Activated gamma-delta T cell treated with anti-CD3 and anti-CD28 coated beads, Interleukin-2, amount 50 U/mL, for 16 hours (primary cell): ENCODE measurements at regions not wholly inside any gene's neighbourhood (a gene's known extent, or its start where the extent isn't known, plus 50 kb on each side); places are given as distances from the start of the nearest gene placed in this dataset.

Source experiments
- DNase-seq: peaks from one replicate; pipeline ENCODE4 v3.0.0-alpha.2; 2020; ENCODE audit warnings: low read depth

DNA sequence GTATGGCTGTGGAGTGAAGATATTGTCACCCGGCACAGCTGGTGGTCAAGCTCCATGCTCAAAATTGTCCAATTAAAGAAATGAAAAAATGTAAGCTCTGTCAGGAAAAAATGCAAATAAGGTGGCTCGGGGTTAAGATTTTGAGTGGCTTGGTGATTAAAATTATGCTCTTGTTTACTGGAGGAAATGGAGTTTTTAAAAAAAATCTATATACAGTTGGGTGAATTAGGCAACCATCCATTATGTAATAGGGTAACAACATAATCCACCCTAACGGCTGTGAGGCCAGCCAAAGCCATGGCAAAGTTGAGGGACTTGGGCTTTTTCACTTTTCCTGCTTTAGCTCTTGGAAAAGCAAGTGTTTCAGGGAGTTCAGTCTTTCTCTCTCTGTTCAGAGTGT is 260.8 kb upstream of the HABP2 start:
- no peak for DNase-seq

DNA sequence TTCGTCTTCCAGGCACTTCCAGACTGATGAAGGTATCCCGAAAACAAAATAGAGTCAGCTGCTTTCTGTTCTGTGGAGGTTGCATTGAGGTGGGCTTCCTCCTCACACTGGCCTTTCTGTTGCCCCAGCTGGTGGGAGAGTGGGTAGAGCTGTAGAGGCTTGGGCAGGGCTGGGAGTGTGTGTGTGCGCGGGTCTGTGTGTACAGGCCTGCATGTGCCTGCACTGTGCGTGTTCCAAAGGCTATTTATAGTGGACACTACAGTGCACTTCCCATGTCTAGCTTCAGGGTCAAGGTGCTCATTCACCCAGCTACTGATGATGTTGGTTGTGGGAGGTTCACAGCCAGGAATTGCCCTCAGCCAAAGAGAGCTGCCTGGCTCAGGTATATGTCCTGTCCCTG is 260.1 kb upstream of the HABP2 start:
- DNase-seq, result no peak

DNA sequence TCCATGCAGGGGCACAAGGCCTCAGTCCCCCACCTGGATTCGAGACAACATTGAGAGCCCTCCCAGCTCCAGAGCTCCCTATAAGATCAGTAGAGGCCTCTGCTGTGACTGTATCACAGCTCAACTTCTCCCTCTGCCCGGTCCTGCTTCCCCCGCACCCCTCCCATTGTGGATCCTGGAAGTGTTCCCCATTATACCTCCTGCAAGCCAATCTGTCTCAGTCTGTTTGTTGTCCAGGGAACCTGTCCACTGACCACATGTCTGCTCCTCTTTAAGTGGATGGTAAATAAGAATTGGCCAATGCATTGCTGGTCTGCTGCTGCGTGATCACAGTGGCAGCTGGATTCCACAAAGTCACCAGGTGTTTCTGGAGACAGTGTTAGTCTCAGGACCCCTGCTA is 259.7 kb upstream of the HABP2 start:
- no peak for DNase-seq

DNA sequence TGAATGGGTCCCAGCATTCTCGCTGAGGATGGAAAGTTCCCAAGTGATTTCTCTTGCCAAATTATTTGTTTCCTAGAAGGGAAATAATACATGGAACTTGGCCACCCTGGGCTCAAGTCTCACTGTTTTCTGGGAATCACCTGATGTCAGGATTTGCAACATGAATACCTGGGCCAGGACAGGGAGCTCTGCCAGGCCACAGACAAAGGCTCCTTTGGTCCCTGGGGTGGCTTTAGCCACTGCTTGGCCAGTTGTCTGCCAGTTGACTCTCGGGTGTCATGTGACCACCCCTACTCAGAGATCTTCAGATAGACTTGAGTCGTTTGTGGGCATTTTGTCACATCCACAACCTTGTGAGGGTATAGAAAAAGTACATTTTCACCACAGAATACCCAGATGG is 258.0 kb upstream of the HABP2 start:
- no peak for DNase-seq

DNA sequence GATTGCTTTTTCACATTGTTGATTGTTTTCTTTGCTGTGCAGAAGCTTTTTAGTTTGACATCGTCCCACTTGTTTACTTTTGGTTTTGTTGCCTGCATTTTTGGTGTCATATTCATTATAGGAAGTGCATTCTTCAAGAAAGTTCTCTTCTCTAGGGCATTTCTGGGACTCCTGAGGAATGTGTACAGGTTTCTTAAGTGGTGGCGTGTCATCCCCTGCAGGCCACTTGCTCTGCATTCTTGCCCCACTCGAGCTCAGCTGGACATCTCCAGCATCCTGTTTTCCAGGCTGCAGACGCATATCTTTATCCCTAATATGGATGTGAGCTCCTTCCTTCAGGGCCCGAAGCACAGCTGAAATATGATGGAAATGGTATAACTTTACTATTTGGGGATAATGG is 255.6 kb upstream of the HABP2 start:
- no peak for DNase-seq

DNA sequence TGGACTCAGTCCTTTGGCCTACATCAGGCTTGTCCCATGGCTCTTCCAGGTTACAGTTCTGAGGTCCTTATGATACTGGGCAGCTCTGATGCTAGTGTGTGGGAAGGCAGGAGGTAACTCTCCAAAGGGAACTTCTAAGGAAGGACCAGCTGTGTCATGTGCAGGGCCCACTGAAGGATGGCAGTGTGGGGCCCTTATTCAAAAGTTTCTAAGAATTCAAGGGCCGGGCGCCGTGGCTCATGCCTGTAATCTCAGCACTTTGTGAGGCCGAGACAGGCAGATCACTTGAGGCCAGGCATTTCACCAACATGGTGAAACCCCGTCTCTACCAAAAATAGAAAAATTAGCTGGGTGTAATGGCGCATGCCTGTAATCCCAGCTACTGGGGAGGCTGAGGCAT is 254.2 kb upstream of the HABP2 start:
- no peak for DNase-seq

DNA sequence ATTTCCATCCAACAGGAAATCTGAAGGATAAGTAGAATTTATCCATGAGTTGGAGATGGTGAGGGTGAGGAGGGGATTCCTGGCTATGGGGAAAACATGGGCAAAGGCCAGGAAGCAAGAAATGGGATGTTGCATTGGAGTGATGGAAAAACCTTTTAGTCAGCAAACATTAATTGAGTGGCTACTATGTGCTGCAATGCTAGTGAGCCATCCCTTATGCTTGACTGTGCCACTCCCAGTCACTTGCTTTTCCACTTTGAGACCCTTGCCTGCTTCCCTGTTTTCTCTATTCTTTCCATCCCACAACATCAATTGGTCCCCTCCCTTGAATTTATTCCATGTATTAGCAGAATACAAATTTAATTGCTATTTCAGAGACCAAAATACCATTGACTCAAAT is 252.7 kb upstream of the HABP2 start:
- no peak for DNase-seq

DNA sequence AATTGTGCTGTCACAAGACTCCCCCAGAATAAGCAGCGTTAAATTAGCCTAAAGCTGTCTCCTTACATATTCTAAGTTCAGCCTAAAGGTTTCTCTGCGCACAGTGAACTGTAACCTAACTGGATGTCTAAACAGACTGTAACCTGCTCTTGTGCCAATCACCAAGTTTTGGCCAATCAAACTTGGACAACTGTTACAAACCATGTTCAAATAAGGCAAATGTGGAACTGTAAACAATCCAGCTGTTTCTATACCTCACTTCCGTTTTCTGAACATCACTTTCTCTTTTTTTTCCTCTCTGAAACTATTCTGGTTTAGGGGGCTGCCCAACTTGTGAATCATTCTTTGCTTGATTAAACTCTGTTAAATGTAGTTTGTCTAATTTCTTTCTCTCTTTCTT is 252.2 kb upstream of the HABP2 start:
- no peak for DNase-seq

DNA sequence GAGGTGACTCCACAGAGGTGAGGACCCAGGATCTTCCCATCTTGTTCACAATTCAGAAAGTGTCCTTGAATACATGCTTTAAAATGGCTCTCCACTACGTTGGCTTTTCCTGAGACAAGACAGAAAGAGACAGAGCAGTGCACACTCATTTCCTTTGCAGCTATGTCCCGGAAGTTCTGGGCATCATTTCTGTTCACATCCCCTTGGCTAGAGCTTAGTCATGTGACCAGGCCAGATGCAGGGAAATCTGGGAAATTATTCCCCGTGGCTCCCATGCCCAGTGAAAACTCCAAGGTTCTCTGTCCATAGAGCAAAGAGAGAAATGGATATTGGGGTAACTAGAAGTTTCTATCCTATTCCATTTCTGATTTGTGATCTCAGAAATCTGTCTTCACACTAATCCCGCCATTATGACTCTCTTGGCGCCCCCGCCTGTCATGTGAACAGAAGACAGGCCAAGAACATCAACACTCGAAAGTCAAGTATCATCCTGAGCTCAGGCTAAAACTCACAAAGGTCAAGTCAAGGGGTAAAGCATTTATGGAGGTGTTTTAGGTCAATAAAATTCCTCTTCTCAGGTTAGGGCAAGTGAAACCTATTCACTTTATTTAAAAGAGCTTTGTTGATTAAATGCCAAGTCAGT is 251.4 kb upstream of the HABP2 start:
- no peak for DNase-seq

DNA sequence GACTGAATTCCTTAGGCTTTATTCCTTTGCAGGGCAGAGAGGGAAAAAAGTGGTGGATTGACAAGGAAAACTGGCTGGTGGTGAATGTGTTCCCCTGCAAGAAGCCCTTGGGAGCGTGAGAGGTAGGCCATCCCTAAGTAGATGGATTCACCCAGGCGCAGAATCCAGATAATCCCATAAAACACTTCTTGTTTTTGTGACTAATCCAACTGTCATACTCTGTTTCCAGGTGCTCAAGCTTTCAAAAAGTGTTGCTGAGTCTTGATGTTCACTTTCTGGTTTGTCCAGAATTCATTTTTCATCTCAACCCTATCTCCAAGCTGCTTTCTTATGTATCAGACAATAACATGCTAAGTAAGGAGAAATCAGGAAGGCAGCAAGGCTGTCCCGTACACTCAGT is 250.8 kb upstream of the HABP2 start:
- DNase-seq, result no peak

DNA sequence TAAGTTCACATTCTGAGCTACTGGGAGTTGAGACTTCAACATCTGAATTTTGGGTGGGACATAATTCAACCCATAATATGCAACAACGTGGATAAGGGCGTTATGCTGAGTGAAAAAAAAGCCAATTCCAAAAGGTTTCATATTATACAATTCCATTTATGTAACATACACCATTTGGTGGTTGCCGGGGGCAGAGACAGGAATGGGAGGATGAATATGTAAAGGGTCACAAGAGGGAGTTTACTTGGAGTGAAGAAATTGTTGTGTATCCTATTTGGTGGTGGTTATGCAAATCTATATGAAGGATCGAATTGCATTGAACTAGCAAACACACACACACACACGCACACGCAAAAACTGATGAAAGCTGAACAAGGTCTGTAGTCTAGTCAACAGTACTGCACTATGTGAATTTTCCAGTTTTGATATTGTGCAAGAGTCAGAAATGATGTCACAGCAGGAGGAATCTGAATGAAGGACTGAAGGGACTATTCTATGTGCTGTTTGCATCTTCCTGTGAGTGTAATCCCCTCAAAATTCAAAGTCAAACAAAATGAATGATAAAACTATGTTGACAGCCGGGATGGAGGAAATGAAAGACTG is 249.2 kb upstream of the HABP2 start:
- DNase-seq, result no peak

DNA sequence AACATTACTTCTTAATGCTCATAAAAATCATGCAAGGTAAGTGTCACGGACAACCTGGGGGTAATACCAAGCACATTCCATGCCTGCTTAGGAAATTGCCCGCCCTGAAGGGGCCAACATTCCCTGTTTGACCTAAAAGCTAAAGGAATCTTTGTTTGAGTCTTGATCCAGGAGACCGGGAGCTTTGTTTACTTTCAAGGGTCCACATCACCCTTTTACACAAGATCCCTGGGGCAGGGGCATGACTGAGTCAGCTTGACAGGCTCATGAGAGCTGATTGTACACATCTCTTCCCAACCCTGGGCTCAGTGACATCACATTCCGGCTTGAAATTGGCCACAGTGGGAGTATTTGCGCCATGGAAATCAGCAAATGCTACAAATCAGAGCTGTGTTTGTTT is 248.1 kb upstream of the HABP2 start:
- no peak for DNase-seq

DNA sequence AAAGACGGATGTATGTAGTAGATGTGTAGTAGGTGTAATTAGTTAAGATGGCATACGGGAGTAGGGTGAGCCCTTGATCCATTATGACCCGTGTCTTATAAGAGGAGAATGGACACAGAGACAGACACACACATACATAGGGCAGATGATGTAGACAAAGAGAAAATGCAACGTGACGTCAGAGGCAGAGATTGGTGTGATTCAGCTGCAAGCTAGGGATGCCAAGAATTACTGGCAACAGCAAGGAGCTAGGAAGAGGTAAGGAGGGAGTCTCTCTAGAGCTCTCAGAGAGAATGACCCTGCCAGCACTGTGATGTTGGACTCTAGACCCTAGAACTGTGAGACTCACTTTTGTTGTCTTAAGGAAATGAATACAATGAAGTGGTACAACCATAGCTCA is 247.0 kb upstream of the HABP2 start:
- no peak for DNase-seq

DNA sequence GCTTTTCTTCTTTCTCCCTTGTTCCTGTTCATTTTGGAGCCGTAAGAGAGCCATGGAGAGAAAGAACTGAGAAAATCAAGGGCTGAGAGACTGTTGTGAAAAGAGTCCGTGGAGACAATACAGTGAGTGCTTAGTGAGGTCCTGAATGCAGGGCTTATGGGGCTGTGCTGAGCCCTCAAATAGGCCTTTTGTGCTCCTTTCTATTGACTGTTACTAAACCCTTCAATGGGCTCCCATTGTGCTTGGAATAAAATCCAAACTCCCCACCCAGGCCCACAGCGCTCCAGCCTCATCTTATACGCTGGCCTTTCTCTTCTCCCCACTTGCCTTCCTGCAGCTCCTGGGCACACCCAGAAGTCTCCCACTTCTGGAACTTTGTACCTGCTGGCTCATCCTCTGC is 243.1 kb upstream of the HABP2 start:
- no peak for DNase-seq

DNA sequence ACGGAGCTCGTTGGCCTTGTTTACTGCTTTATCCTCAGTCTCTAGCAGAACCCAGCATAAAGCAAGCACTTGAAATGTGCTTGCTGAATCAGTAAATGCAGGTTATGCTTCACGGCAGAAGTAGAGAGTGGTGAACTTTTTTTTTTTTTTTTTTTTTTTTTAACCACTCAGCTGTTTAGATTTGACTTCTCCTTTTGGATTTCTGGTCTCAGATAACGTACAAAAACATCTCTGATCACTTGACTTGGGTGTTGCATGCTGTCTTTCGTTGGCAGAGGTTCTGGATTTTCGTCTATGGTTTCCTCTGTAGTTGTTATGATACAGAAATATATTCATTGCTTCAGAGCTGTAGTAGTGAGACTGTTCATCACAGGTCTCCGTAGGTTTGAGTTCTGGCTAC is 242.5 kb upstream of the HABP2 start:
- DNase-seq, result no peak

DNA sequence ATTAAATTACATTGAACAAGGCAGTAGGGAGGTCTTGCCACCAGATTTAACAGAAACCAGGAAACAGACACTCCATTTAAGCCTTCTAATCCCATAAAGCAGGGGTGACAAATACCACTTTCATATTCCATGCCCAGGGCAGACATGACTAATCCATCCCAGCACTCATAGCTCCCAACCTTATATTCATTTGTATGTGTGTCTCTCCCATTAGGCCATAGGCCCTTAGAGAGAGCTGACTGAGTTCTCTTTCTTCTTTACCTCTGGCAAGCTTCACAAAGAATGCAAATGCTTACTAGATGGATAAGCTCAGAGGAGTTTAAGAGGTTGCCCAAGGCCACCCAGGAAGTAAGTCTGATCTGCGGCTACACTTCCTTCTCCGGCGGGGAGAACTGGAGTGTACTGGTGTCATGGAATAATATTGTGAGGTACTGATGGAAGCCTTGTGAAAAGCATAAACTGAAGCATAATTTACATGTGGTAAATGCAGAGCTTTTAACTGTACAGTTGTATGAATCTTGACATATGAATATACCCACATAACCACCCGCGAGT is 239.7 kb upstream of the HABP2 start:
- no peak for DNase-seq

DNA sequence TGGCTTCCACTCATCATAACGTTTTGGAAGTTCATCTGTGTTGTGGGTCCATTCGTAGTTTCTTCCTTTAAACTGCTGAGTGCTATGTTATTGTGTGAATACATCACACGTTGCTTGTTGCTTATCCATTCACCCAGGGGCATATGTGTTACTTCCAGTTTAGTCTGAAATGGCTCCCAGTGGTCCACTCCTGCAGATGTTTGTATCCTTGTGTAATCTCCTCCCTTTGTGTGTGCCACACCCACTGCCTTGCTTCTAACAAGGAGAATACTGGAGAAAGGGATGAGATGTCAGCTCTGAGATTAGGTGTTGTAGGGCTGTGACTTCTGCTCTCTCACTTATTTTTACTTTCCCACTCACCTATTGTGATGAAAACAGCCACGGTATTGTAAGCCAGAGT is 239.1 kb upstream of the HABP2 start:
- DNase-seq, result no peak

DNA sequence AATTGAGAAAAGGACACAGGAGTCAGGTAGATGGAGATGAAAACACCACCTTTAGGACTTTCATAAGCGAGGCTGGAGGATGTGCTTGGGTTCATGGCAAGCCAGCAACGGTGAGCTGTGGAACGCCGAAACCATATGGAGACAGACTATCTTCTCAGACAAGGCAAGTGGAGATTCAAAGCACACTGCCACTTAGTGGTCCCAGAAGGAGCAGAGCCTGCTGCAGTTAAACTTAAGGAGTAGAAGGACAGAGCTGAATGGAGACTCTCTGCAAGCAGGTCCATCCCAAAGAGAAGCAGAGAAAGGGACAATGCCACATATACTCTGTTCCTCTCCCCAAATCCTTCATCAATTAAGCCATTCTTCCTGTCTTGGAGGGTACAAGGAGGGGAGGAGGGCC is 236.3 kb upstream of the HABP2 start:
- no peak for DNase-seq

DNA sequence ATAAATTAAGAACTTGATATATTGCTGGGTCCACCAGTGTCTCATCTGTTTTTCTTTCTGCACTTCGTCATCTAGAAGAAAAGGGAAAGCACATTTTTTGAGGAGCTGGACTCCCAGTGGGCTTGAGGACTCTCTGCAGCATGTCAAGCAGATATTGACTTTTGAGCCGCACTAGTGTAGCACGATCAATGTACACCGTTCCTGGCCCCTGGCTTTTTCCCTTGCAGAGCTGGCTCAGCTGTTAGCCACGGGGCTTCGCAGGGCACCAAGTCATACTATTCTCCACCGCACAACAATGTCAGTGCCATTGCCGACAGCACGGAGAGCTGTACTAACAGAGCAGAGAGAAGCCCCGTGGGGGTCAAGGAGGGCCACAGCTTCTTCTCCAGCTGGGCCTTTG is 235.4 kb upstream of the HABP2 start:
- no peak for DNase-seq

DNA sequence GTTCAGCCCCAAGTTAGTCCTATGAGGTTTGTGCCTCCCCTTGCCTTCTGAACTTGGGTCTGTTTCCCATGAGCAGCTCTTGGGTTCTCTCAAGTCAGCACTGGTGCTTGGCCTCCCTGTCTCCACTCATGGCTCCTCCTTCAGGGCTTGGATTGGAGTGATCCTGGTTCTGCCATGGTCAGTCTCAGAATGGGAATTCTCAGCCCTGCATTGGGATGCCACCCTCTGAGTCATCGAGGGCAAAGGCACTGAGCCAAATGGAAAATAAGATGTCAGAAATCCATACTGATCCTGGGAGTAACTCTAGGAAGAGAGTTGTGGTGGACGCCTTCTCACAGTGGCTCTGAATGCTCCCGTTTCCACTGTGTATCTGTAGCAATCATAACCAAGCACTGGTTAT is 233.4 kb upstream of the HABP2 start:
- no peak for DNase-seq

DNA sequence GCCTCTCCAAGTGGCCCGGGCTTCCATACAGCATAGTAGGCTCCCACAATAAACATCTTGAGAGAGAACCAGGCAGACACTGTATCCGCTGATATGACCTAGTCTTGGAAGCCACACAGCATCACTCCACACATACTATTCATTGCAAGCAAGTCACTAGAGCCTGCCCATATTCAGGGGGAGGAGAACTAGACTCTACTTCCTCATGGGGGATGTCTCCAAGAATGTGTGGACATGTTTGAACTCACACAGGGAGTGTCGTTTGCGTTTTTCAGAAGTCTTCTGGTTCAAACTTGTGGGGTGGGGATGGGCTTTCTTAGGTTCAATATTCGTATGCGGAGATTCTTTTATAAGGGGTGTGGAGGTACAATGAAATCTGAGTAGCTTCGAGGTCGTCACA is 232.6 kb upstream of the HABP2 start:
- DNase-seq, result no peak

DNA sequence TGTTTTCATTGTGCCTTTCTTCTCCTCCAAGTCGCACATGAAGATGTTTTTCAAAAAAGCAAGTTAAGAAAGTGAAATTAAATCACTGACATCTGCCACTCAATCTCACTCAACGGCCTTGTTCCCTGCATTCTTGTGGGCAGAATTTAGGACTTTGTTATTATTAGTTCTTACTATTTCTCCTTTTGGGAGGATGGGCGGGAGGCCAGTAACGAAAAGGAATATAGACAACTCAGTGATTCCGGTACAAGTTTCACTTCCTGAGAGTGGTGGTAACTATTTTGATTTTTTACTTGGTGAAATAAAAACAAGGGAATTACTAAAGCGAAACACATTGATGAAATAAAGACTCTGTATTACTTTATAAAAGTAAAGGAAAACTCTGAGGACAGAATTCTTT is 231.9 kb upstream of the HABP2 start:
- no peak for DNase-seq

DNA sequence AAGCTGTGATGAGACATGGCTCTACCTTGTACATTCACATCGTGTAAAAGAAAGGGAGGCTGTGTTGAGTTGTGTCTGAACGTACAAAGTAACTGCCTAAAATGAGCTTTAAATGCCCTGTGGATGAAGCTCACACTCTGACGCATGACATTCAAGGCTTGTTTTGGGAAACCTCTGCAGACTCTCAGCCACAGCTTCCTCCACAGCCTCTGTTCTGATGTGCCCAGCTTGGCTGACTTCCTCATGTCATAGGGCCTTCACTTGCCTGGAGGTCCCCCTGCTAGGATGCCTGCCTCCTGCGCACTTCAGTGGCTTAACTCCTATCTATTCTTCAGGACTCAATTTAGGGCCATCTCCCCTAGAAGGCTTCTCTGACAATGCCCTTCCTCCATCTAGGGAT is 230.0 kb upstream of the HABP2 start:
- DNase-seq, result no peak

DNA sequence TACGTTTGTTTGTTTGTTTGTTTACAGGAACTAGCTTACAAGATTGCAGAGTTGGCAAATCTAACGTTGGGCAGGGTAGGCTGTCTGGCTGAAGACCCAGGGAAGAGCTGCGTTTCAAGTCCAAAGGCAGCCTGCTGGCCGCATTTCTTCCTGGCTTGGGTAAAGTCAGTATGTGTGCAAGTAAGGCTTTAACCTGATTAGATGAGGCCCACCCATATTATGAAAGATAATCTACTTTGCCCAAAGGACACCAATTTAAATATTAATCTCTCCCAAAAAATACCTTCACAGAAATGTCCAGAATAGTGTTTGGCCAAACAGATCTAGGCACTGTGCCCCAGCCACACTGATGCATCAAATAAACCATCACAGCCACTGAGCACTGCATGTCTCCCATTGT is 228.9 kb upstream of the HABP2 start:
- DNase-seq, result no peak
